ENCODE measurements at regions not wholly inside any gene's neighbourhood (a gene's known extent, or its start where the extent isn't known, plus 50 kb on each side); places are given as distances from the start of the nearest gene placed in this dataset.

- TF ChIP-seq POLR2A (IDR thresholded peaks at IDR 0.05; ENCODE audit: low read length) (no peak), GATA1 (IDR thresholded peaks at IDR 0.05; ENCODE audit: low read depth, low read length) (no peak)
These were observed 131.6 kb upstream of the DLGAP1 start for GRCh38 chr18:4586731-4587130.

Measured in erythroblast (primary cell).